ENCODE measurements at regions not wholly inside any gene's neighbourhood (a gene's known extent, or its start where the extent isn't known, plus 50 kb on each side); places are given as distances from the start of the nearest gene placed in this dataset.

GRCh38 chr5:4479426-4479825, 660.7 kb upstream of the ADAMTS16 start:
- Mint-ChIP-seq H3K27ac (no peak overlapping the region), H3K4me1 (no peaks in the 10 kb centered on the region), H3K4me3 (no peak overlapping the region), H3K36me3 (ENCODE audit: low read depth) (no peaks in the 10 kb centered on the region), H3K27me3 (no peaks in the 10 kb centered on the region), H3K9me3 (peaks cover 9% of the 10 kb centered on the region)
- ATAC-seq (ENCODE audit: low read depth) = no peak
- no peak for TF ChIP-seq CTCF (IDR thresholded peaks at IDR 0.05)
- intact Hi-C loops (cut with micrococcal nuclease) = no loop called here
- no peak for DNase-seq
- ChIA-PET POLR2A (no interaction called here), CTCF (no interaction called here)

GRCh38 chr5:4480528-4481349, 659.4 kb upstream of the ADAMTS16 start:
- ChIA-PET CTCF (no interaction called here), POLR2A (no interaction called here)
- Mint-ChIP-seq H3K27me3 (no peaks in the 10 kb centered on the region), H3K4me3 (no peak overlapping the region), H3K9me3 (peaks cover 9% of the 10 kb centered on the region), H3K4me1 (no peaks in the 10 kb centered on the region), H3K36me3 (ENCODE audit: low read depth) (no peaks in the 10 kb centered on the region), H3K27ac (no peak overlapping the region)
- ATAC-seq (ENCODE audit: low read depth) (no peak), DNase-seq (no peak)
- intact Hi-C loops (cut with micrococcal nuclease) = no loop called here
- no peak for TF ChIP-seq CTCF (IDR thresholded peaks at IDR 0.05)

GRCh38 chr5:4487581-4487980, 652.5 kb upstream of the ADAMTS16 start:
- H3K36me3 Mint-ChIP-seq (ENCODE audit: low read depth) = no peaks in the 10 kb centered on the region

GRCh38 chr5:4511996-4512656, 628.0 kb upstream of the ADAMTS16 start:
- Mint-ChIP-seq H3K4me3 (no peak overlapping the region), H3K27me3 (no peaks in the 10 kb centered on the region), H3K4me1 (no peaks in the 10 kb centered on the region), H3K27ac (no peak overlapping the region), H3K36me3 (ENCODE audit: low read depth) (no peaks in the 10 kb centered on the region), H3K9me3 (peaks cover 2% of the 10 kb centered on the region)
- intact Hi-C loops (cut with micrococcal nuclease) = no loop called here
- ATAC-seq (ENCODE audit: low read depth) = no peak
- no peak for TF ChIP-seq CTCF (IDR thresholded peaks at IDR 0.05)
- ChIA-PET CTCF (no interaction called here), POLR2A (no interaction called here)
- no peak for DNase-seq

More at GRCh38 chr5:4487581-4487980, 652.5 kb upstream of the ADAMTS16 start:
- no peaks in the 10 kb centered on the region for H3K27me3 Mint-ChIP-seq
- no peaks in the 10 kb centered on the region for H3K4me1 Mint-ChIP-seq
- no peak for TF ChIP-seq CTCF (IDR thresholded peaks at IDR 0.05)
- no peak overlapping the region for H3K27ac Mint-ChIP-seq
- intact Hi-C loops (cut with micrococcal nuclease) = no loop called here
- ChIA-PET CTCF (no interaction called here), POLR2A (no interaction called here)
- ATAC-seq (ENCODE audit: low read depth) = no peak
- H3K4me3 Mint-ChIP-seq = no peak overlapping the region
- peaks cover 2% of the 10 kb centered on the region for H3K9me3 Mint-ChIP-seq
- no peak for DNase-seq

GRCh38 chr5:4513381-4513780, 626.7 kb upstream of the ADAMTS16 start:
- ChIA-PET POLR2A (no interaction called here), CTCF (no interaction called here)
- Mint-ChIP-seq H3K4me1 (no peaks in the 10 kb centered on the region), H3K9me3 (no peaks in the 10 kb centered on the region), H3K27me3 (no peaks in the 10 kb centered on the region), H3K4me3 (no peak overlapping the region), H3K27ac (no peak overlapping the region), H3K36me3 (ENCODE audit: low read depth) (no peaks in the 10 kb centered on the region)
- intact Hi-C loops (cut with micrococcal nuclease) = no loop called here
- DNase-seq (no peak), ATAC-seq (ENCODE audit: low read depth) (no peak)
- no peak for TF ChIP-seq CTCF (IDR thresholded peaks at IDR 0.05)

All from activated B cell treated with CpG ODN at 0.5 μM for 24 hours (primary cell).